ENCODE measurements at regions not wholly inside any gene's neighbourhood (a gene's known extent, or its start where the extent isn't known, plus 50 kb on each side); places are given as distances from the start of the nearest gene placed in this dataset.

- Histone ChIP-seq H3K4me3 (ENCODE audit: low read length) (no peak overlapping the region), H3K4me1 (ENCODE audit: insufficient read depth, low read length) (no peaks in the 10 kb centered on the region), H3K27me3 (ENCODE audit: control insufficient read depth in 1 of 2, insufficient read depth in 2 of 2, low read length in 2 of 2) (no peaks in the 10 kb centered on the region), H3K27ac (ENCODE audit: low read depth in 1 of 2, low read length in 2 of 2) (no peak overlapping the region), H3K36me3 (ENCODE audit: insufficient read depth, low read length) (no peaks in the 10 kb centered on the region), H3K9me3 (ENCODE audit: control insufficient read depth in 1 of 2, insufficient read depth in 1 of 2, low read length in 2 of 2) (peaks cover 0 to under 1% of the 10 kb centered on the region in 2 experiments)
- no peak for ATAC-seq (ENCODE audit: poor library complexity)
- TF ChIP-seq CTCF (IDR thresholded peaks at IDR 0.05): no peak
- no peak overlapping the region for H3K27ac Mint-ChIP-seq
- H3K4me1 Mint-ChIP-seq (ENCODE audit: low read depth): no peaks in the 10 kb centered on the region
- POLR2A ChIA-PET: no interaction called here
- H3K36me3 Mint-ChIP-seq (ENCODE audit: low read depth): no peaks in the 10 kb centered on the region
- no peak overlapping the region for H3K4me3 Mint-ChIP-seq
- DNase-seq: no peak
- H3K9me3 Mint-ChIP-seq: peaks cover 7% of the 10 kb centered on the region
- CTCF ChIA-PET: no interaction called here
- H3K27me3 Mint-ChIP-seq: no peaks in the 10 kb centered on the region
- intact Hi-C loops (cut with DNase I, micrococcal nuclease): no loop called here
Observed at GRCh38 chr2:18871430-18871829, 282.1 kb upstream of the NT5C1B start.

GRCh38 chr2:18870307-18870706, 280.9 kb upstream of the NT5C1B start:
- intact Hi-C loops (cut with DNase I, micrococcal nuclease): no loop called here
- H3K4me1 ChIP-seq (ENCODE audit: insufficient read depth, low read length): no peaks in the 10 kb centered on the region
- Mint-ChIP-seq H3K27ac (no peak overlapping the region), H3K9me3 (peaks cover 6% of the 10 kb centered on the region), H3K4me3 (no peak overlapping the region), H3K27me3 (no peaks in the 10 kb centered on the region), H3K36me3 (ENCODE audit: low read depth) (no peaks in the 10 kb centered on the region), H3K4me1 (ENCODE audit: low read depth) (no peaks in the 10 kb centered on the region)
- ChIA-PET POLR2A (no interaction called here), CTCF (no interaction called here)
- ATAC-seq (ENCODE audit: poor library complexity): no peak
- H3K36me3 ChIP-seq (ENCODE audit: insufficient read depth, low read length): no peaks in the 10 kb centered on the region
- no peak for DNase-seq
- no peak overlapping the region for H3K4me3 ChIP-seq (ENCODE audit: low read length)
- H3K27ac ChIP-seq (ENCODE audit: low read depth in 1 of 2, low read length in 2 of 2): no peak overlapping the region
- H3K27me3 ChIP-seq (ENCODE audit: control insufficient read depth in 1 of 2, insufficient read depth in 2 of 2, low read length in 2 of 2): no peaks in the 10 kb centered on the region
- no peak for TF ChIP-seq CTCF (IDR thresholded peaks at IDR 0.05)
- peaks cover 0 to 4% of the 10 kb centered on the region in 2 experiments for H3K9me3 ChIP-seq (ENCODE audit: control insufficient read depth in 1 of 2, insufficient read depth in 1 of 2, low read length in 2 of 2)

- ATAC-seq (ENCODE audit: poor library complexity) (no peak), DNase-seq (no peak)
- H3K4me1 Mint-ChIP-seq (ENCODE audit: low read depth): no peaks in the 10 kb centered on the region
- H3K36me3 Mint-ChIP-seq (ENCODE audit: low read depth): peaks cover 3% of the 10 kb centered on the region
- Histone ChIP-seq H3K36me3 (ENCODE audit: insufficient read depth, low read length) (no peaks in the 10 kb centered on the region), H3K9me3 (ENCODE audit: control insufficient read depth in 1 of 2, insufficient read depth in 1 of 2, low read length in 2 of 2) (peaks cover 0 to 8% of the 10 kb centered on the region in 2 experiments), H3K27me3 (ENCODE audit: control insufficient read depth in 1 of 2, insufficient read depth in 2 of 2, low read length in 2 of 2) (no peaks in the 10 kb centered on the region), H3K4me1 (ENCODE audit: insufficient read depth, low read length) (no peaks in the 10 kb centered on the region), H3K4me3 (ENCODE audit: low read length) (no peak overlapping the region), H3K27ac (ENCODE audit: low read depth in 1 of 2, low read length in 2 of 2) (no peak overlapping the region)
- H3K27me3 Mint-ChIP-seq: no peaks in the 10 kb centered on the region
- H3K9me3 Mint-ChIP-seq: peaks cover 2% of the 10 kb centered on the region
- H3K27ac Mint-ChIP-seq: no peak overlapping the region
- TF ChIP-seq CTCF (IDR thresholded peaks at IDR 0.05): no peak
- ChIA-PET POLR2A (no interaction called here), CTCF (no interaction called here)
- intact Hi-C loops (cut with DNase I, micrococcal nuclease): no loop called here
- no peak overlapping the region for H3K4me3 Mint-ChIP-seq
Observed at GRCh38 chr2:18861951-18862350, 272.6 kb upstream of the NT5C1B start.
